Thoracic aorta (tissue), 2 donors: ENCODE measurements at regions not wholly inside any gene's neighbourhood (a gene's known extent, or its start where the extent isn't known, plus 50 kb on each side); places are given as distances from the start of the nearest gene placed in this dataset.
"Not testable (repeated sequence)": the region's sequence is repeated elsewhere in the genome, so short reads cannot be mapped to it uniquely, and the experiment has no call there.

Experiments
- ATAC-seq: fragments of 150-250 bp; one replicate; pipeline ENCODE4 v1.8.0; 2017; ENCODE audit warnings: low read depth; ENCODE audit not compliant: insufficient number of reproducible peaks, low FRiP score
- DNase-seq: peaks from one replicate; pipeline ENCODE4 v3.0.0-alpha.2; 2020; ENCODE audit warnings: low spot score
- H3K27ac ChIP-seq, 2 donors: fragments of 200-600 bp; sonication (generic); 1 replicate in 1 of 2; 2 replicates in 1 of 2; pipeline ENCODE4 v1.5.1; 2016; ENCODE audit warnings: mild to moderate bottlenecking in 2 of 2, moderate library complexity in 2 of 2
- H3K27me3 ChIP-seq: fragments of 200-600 bp; sonication (generic); replicated peaks from 2 replicates; pipeline ENCODE4 v1.6.0; 2016; ENCODE audit warnings: mild to moderate bottlenecking; ENCODE audit not compliant: insufficient read depth
- H3K36me3 ChIP-seq: fragments of 200-600 bp; sonication (generic); one replicate; pipeline ENCODE4 v1.5.1; 2016
- H3K4me1 ChIP-seq, 2 donors: fragments of 200-600 bp; sonication (generic); 1 replicate in 1 of 2; 2 replicates in 1 of 2; pipeline versions ENCODE4 v1.5.1 to v1.6.0; 2016; ENCODE audit warnings: low read depth in 2 of 2, mild to moderate bottlenecking in 1 of 2; ENCODE audit not compliant: control insufficient read depth in 1 of 2
- H3K4me3 ChIP-seq: fragments of 200-600 bp; sonication (generic); 2 replicates; pipeline ENCODE4 v1.5.1; 2016; ENCODE audit warnings: mild to moderate bottlenecking
- H3K9me3 ChIP-seq: fragments of 200-600 bp; sonication (generic); 2 replicates; pipeline ENCODE4 v1.5.1; 2016
- CTCF ChIP-seq: fragments of 200-600 bp; sonication (generic); IDR thresholded peaks from one replicate; pipeline ENCODE4 v1.5.1; 2019; ENCODE audit warnings: antibody characterized with exemption

GRCh38 chr7:110309941-110310340 is 781.0 kb upstream of the LRRN3 start:
- Histone ChIP-seq H3K4me3 (no peak overlapping the region), H3K4me1 (no peaks in the 10 kb centered on the region), H3K36me3 (no peaks in the 10 kb centered on the region), H3K27me3 (no peaks in the 10 kb centered on the region), H3K9me3 (no peaks in the 10 kb centered on the region), H3K27ac (no peak overlapping the region)
- no peak for ATAC-seq
- DNase-seq = no peak
- no peak for TF ChIP-seq CTCF

GRCh38 chr7:110311556-110311955 is 779.4 kb upstream of the LRRN3 start:
- Histone ChIP-seq H3K4me1 (no peaks in the 10 kb centered on the region), H3K27me3 (no peaks in the 10 kb centered on the region), H3K9me3 (no peaks in the 10 kb centered on the region), H3K27ac (no peak overlapping the region), H3K4me3 (no peak overlapping the region), H3K36me3 (no peaks in the 10 kb centered on the region)
- ATAC-seq (no peak), DNase-seq (no peak)
- TF ChIP-seq CTCF = no peak

DNA sequence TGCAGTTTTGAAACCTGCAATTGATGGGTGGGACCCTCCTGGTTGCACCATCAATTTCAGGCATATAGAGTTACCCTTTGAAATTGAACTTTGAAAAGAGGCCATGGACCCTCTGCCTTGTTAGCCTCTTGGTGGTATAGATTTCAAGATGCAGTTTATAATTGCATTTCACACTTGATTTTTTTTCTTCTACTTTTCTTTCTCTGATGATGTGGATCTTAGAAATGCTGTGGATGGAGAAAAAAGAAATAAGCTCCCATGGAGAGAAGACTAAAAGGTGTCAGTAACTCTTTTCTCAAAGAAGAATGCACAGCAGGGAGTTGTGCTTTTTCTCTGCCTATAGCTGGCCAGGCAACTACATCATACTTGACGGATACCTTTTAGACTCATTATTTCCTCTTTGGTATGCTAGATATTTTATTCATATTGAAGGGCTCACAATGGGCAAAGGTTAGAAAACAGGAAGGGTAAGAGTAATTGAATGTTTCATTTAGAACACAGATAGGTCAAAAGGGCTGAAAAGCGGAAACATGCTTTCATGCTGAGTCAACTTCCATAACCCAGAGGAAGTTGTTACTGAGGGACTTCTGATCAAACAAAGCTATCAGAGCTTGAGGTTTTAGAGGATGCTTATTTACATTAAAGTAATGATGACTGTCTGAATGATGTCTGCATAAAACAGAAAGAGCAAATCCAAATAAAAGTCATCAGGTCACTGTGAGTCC is 773.2 kb upstream of the LRRN3 start:
- Histone ChIP-seq H3K27ac (no peak overlapping the region), H3K27me3 (no peaks in the 10 kb centered on the region), H3K9me3 (peaks cover 6% of the 10 kb centered on the region), H3K4me3 (no peak overlapping the region), H3K36me3 (no peaks in the 10 kb centered on the region), H3K4me1 (no peaks in the 10 kb centered on the region)
- DNase-seq (no peak), ATAC-seq (no peak)
- no peak for TF ChIP-seq CTCF

DNA sequence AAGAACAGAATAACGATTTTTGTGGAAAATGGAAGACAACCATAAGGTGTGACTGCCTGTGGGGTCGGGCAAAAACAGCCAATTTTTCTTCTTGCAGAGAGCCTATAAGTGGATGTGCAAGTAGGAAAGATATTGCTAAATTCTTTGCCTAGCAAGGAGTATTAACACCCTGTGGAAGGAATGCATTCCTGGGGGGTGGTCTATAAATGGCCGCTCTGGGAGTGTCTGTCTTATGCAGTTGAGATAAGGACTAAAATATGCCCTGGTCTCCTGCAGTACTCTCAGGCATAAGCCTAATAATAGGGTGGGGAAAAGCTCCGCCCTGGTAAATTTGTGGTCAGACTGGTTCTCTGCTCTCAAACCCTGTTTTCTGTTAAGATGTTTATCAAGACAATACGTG is 770.6 kb upstream of the LRRN3 start:
- not testable (repeated sequence) for H3K27ac ChIP-seq, DNase-seq, H3K9me3 ChIP-seq, H3K4me3 ChIP-seq, ATAC-seq, H3K4me1 ChIP-seq, H3K27me3 ChIP-seq, H3K36me3 ChIP-seq

DNA sequence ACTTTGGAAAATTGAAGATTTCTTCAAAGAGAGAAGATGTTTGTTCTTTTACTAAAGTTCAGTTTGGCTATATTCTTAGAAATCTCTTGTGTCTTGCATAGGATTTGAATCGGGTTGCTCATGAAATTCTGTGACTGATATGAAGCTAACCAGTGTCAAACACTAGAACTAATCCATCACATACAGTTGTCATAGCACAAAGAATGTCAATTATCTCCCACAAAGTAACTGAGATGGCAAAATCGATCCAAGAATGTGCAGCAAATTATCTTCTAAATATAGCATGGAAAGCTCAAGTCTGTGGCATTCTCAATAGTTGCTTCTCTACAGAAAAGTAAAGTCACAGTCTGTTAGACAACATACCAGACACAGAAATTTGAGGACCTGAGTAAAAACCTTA is 768.1 kb upstream of the LRRN3 start:
- H3K27ac ChIP-seq = no peak overlapping the region
- H3K27me3 ChIP-seq = no peaks in the 10 kb centered on the region
- no peak for TF ChIP-seq CTCF
- DNase-seq (no peak), ATAC-seq (no peak)
- H3K9me3 ChIP-seq = peaks cover 6% of the 10 kb centered on the region
- no peaks in the 10 kb centered on the region for H3K36me3 ChIP-seq
- H3K4me3 ChIP-seq = no peak overlapping the region
- no peaks in the 10 kb centered on the region for H3K4me1 ChIP-seq

DNA sequence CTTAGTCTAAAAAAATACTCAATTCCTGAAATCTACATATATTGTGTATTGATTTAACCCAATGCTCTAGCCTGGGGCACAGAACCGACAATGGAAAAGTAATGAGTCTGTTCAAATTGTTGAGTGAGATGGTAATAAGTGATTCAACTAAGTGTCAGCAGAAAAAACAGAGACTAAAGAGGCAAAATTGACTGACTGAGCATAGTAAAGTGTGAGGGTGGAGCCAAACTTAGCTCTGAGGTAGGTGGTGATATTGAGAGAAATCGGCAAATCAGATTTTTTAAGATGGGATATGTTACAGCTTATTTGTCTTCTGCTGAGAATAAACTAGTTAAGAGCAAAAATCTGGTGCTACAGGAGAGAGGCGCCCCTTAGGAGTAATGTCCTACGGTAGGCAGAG is 764.0 kb upstream of the LRRN3 start:
- DNase-seq (no peak), ATAC-seq (no peak)
- TF ChIP-seq CTCF = no peak
- no peaks in the 10 kb centered on the region for H3K9me3 ChIP-seq
- H3K4me1 ChIP-seq = no peaks in the 10 kb centered on the region
- no peak overlapping the region for H3K27ac ChIP-seq
- no peaks in the 10 kb centered on the region for H3K36me3 ChIP-seq
- no peak overlapping the region for H3K4me3 ChIP-seq
- no peaks in the 10 kb centered on the region for H3K27me3 ChIP-seq
